ENCODE measurements at regions not wholly inside any gene's neighbourhood (a gene's known extent, or its start where the extent isn't known, plus 50 kb on each side); places are given as distances from the start of the nearest gene placed in this dataset.
A peak's percentile ranks its signal among the peaks of the same experiment; 100 is the strongest.

DNA sequence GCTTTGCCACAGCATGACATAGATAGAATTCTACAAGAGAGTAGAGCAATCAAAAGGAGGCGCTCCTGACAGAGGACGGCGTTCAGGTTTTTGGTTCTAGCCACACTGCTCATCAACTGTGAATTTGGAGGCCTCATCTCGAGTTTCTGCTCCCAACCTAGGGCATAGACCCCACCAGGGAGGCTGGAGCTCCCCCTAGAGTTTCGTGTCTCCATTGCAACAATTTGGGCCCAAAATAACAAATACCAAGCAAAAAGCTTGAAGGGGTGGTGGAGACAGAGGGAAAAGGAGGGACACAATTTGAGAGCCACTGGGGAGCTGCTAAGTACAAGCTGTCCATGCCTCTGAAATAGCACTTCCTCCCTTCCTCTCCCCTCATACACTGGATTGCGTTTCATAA, 297.0 kb downstream of the GPATCH2 start:
- Histone ChIP-seq H3K27me3 (replicated peaks; ENCODE audit: insufficient read depth) (no peaks in the 10 kb centered on the region), H3K4me1 (ENCODE audit: control insufficient read depth in 1 of 2, low read depth in 2 of 2) (peaks cover 0 to 15% of the 10 kb centered on the region in 2 donors), H3K27ac (no peak overlapping the region), H3K36me3 (no peaks in the 10 kb centered on the region), H3K9me3 (no peaks in the 10 kb centered on the region), H3K4me3 (no peak overlapping the region)
- ATAC-seq (ENCODE audit: insufficient number of reproducible peaks, low FRiP score, low read depth) = no peak
- DNase-seq (ENCODE audit: low spot score) = no peak
- TF ChIP-seq, protein P1, sequence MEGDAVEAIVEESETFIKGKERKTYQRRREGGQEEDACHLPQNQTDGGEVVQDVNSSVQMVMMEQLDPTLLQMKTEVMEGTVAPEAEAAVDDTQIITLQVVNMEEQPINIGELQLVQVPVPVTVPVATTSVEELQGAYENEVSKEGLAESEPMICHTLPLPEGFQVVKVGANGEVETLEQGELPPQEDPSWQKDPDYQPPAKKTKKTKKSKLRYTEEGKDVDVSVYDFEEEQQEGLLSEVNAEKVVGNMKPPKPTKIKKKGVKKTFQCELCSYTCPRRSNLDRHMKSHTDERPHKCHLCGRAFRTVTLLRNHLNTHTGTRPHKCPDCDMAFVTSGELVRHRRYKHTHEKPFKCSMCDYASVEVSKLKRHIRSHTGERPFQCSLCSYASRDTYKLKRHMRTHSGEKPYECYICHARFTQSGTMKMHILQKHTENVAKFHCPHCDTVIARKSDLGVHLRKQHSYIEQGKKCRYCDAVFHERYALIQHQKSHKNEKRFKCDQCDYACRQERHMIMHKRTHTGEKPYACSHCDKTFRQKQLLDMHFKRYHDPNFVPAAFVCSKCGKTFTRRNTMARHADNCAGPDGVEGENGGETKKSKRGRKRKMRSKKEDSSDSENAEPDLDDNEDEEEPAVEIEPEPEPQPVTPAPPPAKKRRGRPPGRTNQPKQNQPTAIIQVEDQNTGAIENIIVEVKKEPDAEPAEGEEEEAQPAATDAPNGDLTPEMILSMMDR (IDR thresholded peaks at IDR 0.05) = peak; percentile 32

DNA sequence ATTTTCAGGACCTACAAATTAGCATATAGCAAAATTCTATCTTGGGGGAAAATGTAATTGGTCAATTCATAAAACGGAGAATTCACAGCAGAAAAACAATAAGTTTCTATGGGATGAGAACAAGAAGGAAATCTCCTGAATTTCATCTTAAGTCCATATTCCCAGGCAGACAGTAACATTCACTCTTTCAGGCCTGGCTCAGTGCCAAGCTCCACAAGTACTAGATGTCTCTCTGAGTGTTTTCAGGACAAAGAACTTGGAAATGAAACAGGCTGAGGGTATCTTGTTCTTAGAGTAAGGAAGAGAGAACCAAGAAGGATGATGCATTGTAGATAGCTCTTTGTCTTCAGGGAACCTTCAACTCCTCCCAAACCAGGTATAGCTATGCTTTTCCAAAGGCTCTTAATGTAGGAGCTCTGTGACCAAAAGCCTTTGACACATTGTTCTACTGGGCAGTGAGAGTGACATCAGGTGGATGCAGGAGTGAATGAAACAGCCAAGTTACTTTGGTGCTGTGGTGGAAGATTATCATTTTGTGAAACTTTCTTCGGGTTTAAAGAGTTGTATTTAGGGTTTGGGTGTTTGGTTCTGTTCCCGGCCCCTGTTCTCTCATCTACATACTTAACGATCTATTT, 298.3 kb downstream of the GPATCH2 start:
- Histone ChIP-seq H3K27ac (no peak overlapping the region), H3K27me3 (replicated peaks; ENCODE audit: insufficient read depth) (no peaks in the 10 kb centered on the region), H3K4me3 (no peak overlapping the region), H3K9me3 (no peaks in the 10 kb centered on the region), H3K36me3 (no peaks in the 10 kb centered on the region), H3K4me1 (ENCODE audit: control insufficient read depth in 1 of 2, low read depth in 2 of 2) (peaks cover 0 to 15% of the 10 kb centered on the region in 2 donors)
- peak; percentile 18 for ATAC-seq (ENCODE audit: insufficient number of reproducible peaks, low FRiP score, low read depth)
- no peak for DNase-seq (ENCODE audit: low spot score)
- TF ChIP-seq, protein P1 (IDR thresholded peaks at IDR 0.05) = no peak

DNA sequence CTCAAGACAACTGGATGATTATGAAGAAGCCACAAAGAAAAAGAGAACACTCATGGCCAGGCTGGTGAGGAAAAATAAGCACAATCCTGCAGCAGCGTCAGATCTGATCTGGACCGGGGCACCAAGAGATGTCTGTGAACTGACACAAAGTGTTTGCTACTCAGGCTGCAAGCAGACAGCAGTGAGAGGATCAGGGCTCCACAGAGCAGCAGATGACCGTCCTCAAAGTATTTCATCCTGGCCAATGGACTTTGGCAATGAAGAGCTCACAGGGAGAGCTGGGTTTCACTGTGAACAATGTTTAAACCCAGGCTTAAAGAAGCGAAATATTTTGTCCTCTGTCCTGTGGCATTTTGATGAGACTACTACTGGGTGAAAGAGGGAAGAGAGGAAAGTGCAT, 299.2 kb downstream of the GPATCH2 start:
- Histone ChIP-seq H3K27me3 (replicated peaks; ENCODE audit: insufficient read depth) (no peaks in the 10 kb centered on the region), H3K27ac (no peak overlapping the region), H3K36me3 (no peaks in the 10 kb centered on the region), H3K9me3 (no peaks in the 10 kb centered on the region), H3K4me1 (ENCODE audit: control insufficient read depth in 1 of 2, low read depth in 2 of 2) (peaks cover 0 to 15% of the 10 kb centered on the region in 2 donors), H3K4me3 (no peak overlapping the region)
- TF ChIP-seq, protein P1 (IDR thresholded peaks at IDR 0.05) = no peak
- DNase-seq (ENCODE audit: low spot score) (no peak), ATAC-seq (ENCODE audit: insufficient number of reproducible peaks, low FRiP score, low read depth) (no peak)

DNA sequence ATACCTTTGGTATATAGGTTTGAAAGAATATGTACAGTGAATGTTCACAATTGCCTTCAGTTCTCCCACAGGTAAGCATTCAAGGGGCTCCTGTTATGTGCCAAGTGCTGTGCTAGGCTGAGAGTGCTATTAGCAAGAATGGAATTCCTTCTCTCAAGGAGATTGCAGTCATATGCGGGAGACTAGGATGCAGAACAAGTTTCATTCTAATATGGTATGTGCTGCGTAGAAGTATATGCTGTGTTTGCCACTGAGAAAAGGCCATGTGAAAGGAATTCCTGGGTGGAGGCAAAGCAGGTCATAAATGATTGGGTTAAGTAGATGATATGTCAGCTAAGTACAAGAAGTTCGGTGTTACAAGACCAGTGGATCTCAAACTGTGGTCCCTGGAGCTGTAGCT, 303.0 kb downstream of the GPATCH2 start:
- TF ChIP-seq, protein P1 (IDR thresholded peaks at IDR 0.05) = no peak
- peaks cover 0 to 15% of the 10 kb centered on the region in 2 donors for H3K4me1 ChIP-seq (ENCODE audit: control insufficient read depth in 1 of 2, low read depth in 2 of 2)
- H3K36me3 ChIP-seq = no peaks in the 10 kb centered on the region
- DNase-seq (ENCODE audit: low spot score) (no peak), ATAC-seq (ENCODE audit: insufficient number of reproducible peaks, low FRiP score, low read depth) (no peak)
- H3K27me3 ChIP-seq (replicated peaks; ENCODE audit: insufficient read depth) = no peaks in the 10 kb centered on the region
- H3K27ac ChIP-seq = no peak overlapping the region
- H3K9me3 ChIP-seq = no peaks in the 10 kb centered on the region
- no peak overlapping the region for H3K4me3 ChIP-seq

DNA sequence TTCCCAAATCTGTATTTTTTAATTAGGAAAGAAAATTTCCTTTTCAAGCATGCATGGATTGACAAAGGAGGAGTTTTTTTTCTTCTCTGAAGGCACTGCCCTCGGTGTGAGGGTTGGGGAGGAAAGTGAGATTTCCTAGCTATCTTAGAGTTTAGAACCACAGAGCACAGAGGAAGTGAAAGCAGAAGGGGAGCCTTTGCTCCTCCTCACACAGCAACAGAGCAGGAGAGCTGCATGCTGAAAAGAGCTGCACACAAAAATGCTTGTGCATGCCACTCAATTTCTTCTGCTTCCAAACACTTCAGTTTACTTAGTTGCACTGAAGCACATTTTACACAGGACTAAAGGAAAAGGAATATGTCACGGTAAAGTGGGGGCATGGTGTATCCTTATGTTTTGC, 308.1 kb downstream of the GPATCH2 start:
- ATAC-seq (ENCODE audit: insufficient number of reproducible peaks, low FRiP score, low read depth) = no peak
- DNase-seq (ENCODE audit: low spot score) = no peak
- TF ChIP-seq, protein P1 (IDR thresholded peaks at IDR 0.05) = no peak
- H3K4me1 ChIP-seq (ENCODE audit: control insufficient read depth in 1 of 2, low read depth in 2 of 2) = no peaks in the 10 kb centered on the region
- H3K9me3 ChIP-seq = no peaks in the 10 kb centered on the region
- H3K36me3 ChIP-seq = no peaks in the 10 kb centered on the region
- no peak overlapping the region for H3K27ac ChIP-seq
- no peaks in the 10 kb centered on the region for H3K27me3 ChIP-seq (replicated peaks; ENCODE audit: insufficient read depth)
- H3K4me3 ChIP-seq = no peak overlapping the region

Measured in thoracic aorta (tissue), 2 donors.